ENCODE measurements at regions not wholly inside any gene's neighbourhood (a gene's known extent, or its start where the extent isn't known, plus 50 kb on each side); places are given as distances from the start of the nearest gene placed in this dataset.

- Histone ChIP-seq H3K9ac (ENCODE audit: low read length) (no peak overlapping the region), H3K4me2 (ENCODE audit: low read length) (no peak overlapping the region), H3K27ac (ENCODE audit: low read depth, low read length) (no peak overlapping the region), H3K79me2 (ENCODE audit: insufficient read depth, low read length) (no peaks in the 10 kb centered on the region), H3K4me1 (ENCODE audit: insufficient read depth, low read length) (no peaks in the 10 kb centered on the region), H3K36me3 (ENCODE audit: insufficient read depth, low read length) (no peaks in the 10 kb centered on the region), H3K4me3 (ENCODE audit: insufficient read depth, low read depth, low read length) (no peak overlapping the region), H4K20me1 (ENCODE audit: insufficient read depth, low read length) (no peaks in the 10 kb centered on the region), H3K27me3 (ENCODE audit: insufficient read depth, low read length) (no peaks in the 10 kb centered on the region), H3K9me3 (ENCODE audit: insufficient read depth, low read depth, low read length) (no peaks in the 10 kb centered on the region), H2AFZ (ENCODE audit: low read depth, low read length) (no peak overlapping the region)
- no peaks in the 10 kb centered on the region for H3K4me1 Mint-ChIP-seq (ENCODE audit: low read depth, unreplicated experiment)
- no peak overlapping the region for H3K27ac Mint-ChIP-seq (ENCODE audit: unreplicated experiment)
- no peaks in the 10 kb centered on the region for H3K27me3 Mint-ChIP-seq (ENCODE audit: low read depth, unreplicated experiment)
- no peaks in the 10 kb centered on the region for H3K9me3 Mint-ChIP-seq (ENCODE audit: unreplicated experiment)
- DNase-seq (ENCODE audit: low read depth): no peak
- no peak for TF ChIP-seq CTCF (IDR thresholded peaks at IDR 0.05; ENCODE audit: insufficient read depth, low read depth, low read length)
- no peak for TF ChIP-seq EZH2 (IDR thresholded peaks at IDR 0.05; ENCODE audit: insufficient read depth, low read length)
- no peak overlapping the region for H3K4me3 Mint-ChIP-seq (ENCODE audit: unreplicated experiment)
- no peaks in the 10 kb centered on the region for H3K36me3 Mint-ChIP-seq (ENCODE audit: low read depth, unreplicated experiment)
- FAIRE-seq: no peak
Observed at GRCh38 chr5:6291961-6292360, 86.4 kb downstream of the MED10 start.

- no peak overlapping the region for H3K4me2 ChIP-seq (ENCODE audit: low read length)
- H3K4me1 Mint-ChIP-seq (ENCODE audit: low read depth, unreplicated experiment): no peaks in the 10 kb centered on the region
- H3K9me3 Mint-ChIP-seq (ENCODE audit: unreplicated experiment): no peaks in the 10 kb centered on the region
- no peaks in the 10 kb centered on the region for H4K20me1 ChIP-seq (ENCODE audit: insufficient read depth, low read length)
- no peak for DNase-seq (ENCODE audit: low read depth)
- no peaks in the 10 kb centered on the region for H3K79me2 ChIP-seq (ENCODE audit: insufficient read depth, low read length)
- no peaks in the 10 kb centered on the region for H3K9me3 ChIP-seq (ENCODE audit: insufficient read depth, low read depth, low read length)
- no peak for FAIRE-seq
- no peak overlapping the region for H3K4me3 Mint-ChIP-seq (ENCODE audit: unreplicated experiment)
- TF ChIP-seq EZH2 (IDR thresholded peaks at IDR 0.05; ENCODE audit: insufficient read depth, low read length) (no peak), CTCF (IDR thresholded peaks at IDR 0.05; ENCODE audit: insufficient read depth, low read depth, low read length) (no peak)
- H3K27ac Mint-ChIP-seq (ENCODE audit: unreplicated experiment): no peak overlapping the region
- H3K4me3 ChIP-seq (ENCODE audit: insufficient read depth, low read depth, low read length): no peak overlapping the region
- H3K27me3 Mint-ChIP-seq (ENCODE audit: low read depth, unreplicated experiment): no peaks in the 10 kb centered on the region
- no peaks in the 10 kb centered on the region for H3K36me3 ChIP-seq (ENCODE audit: insufficient read depth, low read length)
- H3K27me3 ChIP-seq (ENCODE audit: insufficient read depth, low read length): no peaks in the 10 kb centered on the region
- no peak overlapping the region for H2AFZ ChIP-seq (ENCODE audit: low read depth, low read length)
- H3K27ac ChIP-seq (ENCODE audit: low read depth, low read length): no peak overlapping the region
- no peaks in the 10 kb centered on the region for H3K36me3 Mint-ChIP-seq (ENCODE audit: low read depth, unreplicated experiment)
- H3K9ac ChIP-seq (ENCODE audit: low read length): no peak overlapping the region
- H3K4me1 ChIP-seq (ENCODE audit: insufficient read depth, low read length): no peaks in the 10 kb centered on the region
Observed at GRCh38 chr5:6289239-6289638, 89.1 kb downstream of the MED10 start.

- Histone ChIP-seq H3K9ac (ENCODE audit: low read length) (no peak overlapping the region), H3K27me3 (ENCODE audit: insufficient read depth, low read length) (no peaks in the 10 kb centered on the region), H2AFZ (ENCODE audit: low read depth, low read length) (no peak overlapping the region), H3K36me3 (ENCODE audit: insufficient read depth, low read length) (no peaks in the 10 kb centered on the region), H3K9me3 (ENCODE audit: insufficient read depth, low read depth, low read length) (no peaks in the 10 kb centered on the region), H3K79me2 (ENCODE audit: insufficient read depth, low read length) (no peaks in the 10 kb centered on the region), H3K27ac (ENCODE audit: low read depth, low read length) (no peak overlapping the region), H4K20me1 (ENCODE audit: insufficient read depth, low read length) (no peaks in the 10 kb centered on the region), H3K4me1 (ENCODE audit: insufficient read depth, low read length) (no peaks in the 10 kb centered on the region), H3K4me3 (ENCODE audit: insufficient read depth, low read depth, low read length) (no peak overlapping the region), H3K4me2 (ENCODE audit: low read length) (no peak overlapping the region)
- no peaks in the 10 kb centered on the region for H3K4me1 Mint-ChIP-seq (ENCODE audit: low read depth, unreplicated experiment)
- H3K27ac Mint-ChIP-seq (ENCODE audit: unreplicated experiment): no peak overlapping the region
- DNase-seq (ENCODE audit: low read depth) (no peak), FAIRE-seq (no peak)
- H3K9me3 Mint-ChIP-seq (ENCODE audit: unreplicated experiment): no peaks in the 10 kb centered on the region
- H3K27me3 Mint-ChIP-seq (ENCODE audit: low read depth, unreplicated experiment): no peaks in the 10 kb centered on the region
- no peak for TF ChIP-seq EZH2 (IDR thresholded peaks at IDR 0.05; ENCODE audit: insufficient read depth, low read length)
- no peak for TF ChIP-seq CTCF (IDR thresholded peaks at IDR 0.05; ENCODE audit: insufficient read depth, low read depth, low read length)
- H3K4me3 Mint-ChIP-seq (ENCODE audit: unreplicated experiment): no peak overlapping the region
- no peaks in the 10 kb centered on the region for H3K36me3 Mint-ChIP-seq (ENCODE audit: low read depth, unreplicated experiment)
Observed at GRCh38 chr5:6287176-6287575, 91.2 kb downstream of the MED10 start.
